ENCODE measurements at regions not wholly inside any gene's neighbourhood (a gene's known extent, or its start where the extent isn't known, plus 50 kb on each side); places are given as distances from the start of the nearest gene placed in this dataset.

- TF ChIP-seq REST (IDR thresholded peaks at IDR 0.05; ENCODE audit: insufficient replicate concordance, low read depth) (no peak), CTCF (IDR thresholded peaks at IDR 0.05; ENCODE audit: insufficient read depth, low read length) (no peak), GABPA (IDR thresholded peaks at IDR 0.05; ENCODE audit: low read depth) (no peak), POLR2AphosphoS5 (IDR thresholded peaks at IDR 0.05; ENCODE audit: low read depth) (no peak), SPI1 (IDR thresholded peaks at IDR 0.05; ENCODE audit: borderline replicate concordance, low read depth) (no peak)
Observed at GRCh38 chr3:38984731-38985130, 67.0 kb downstream of the SCN11A start.
